AG04449 (cell line): ENCODE measurements at regions not wholly inside any gene's neighbourhood (a gene's known extent, or its start where the extent isn't known, plus 50 kb on each side); places are given as distances from the start of the nearest gene placed in this dataset.

Experiments
- CTCF ChIA-PET: fragments of 350-600 bp; formaldehyde crosslinking; extraction: SDS; loops from one replicate; lab custom pipeline; 2021; ENCODE audit warnings: antibody characterized with exemption; lab: Yijun Ruan, JAX
- POLR2A ChIA-PET: fragments of 400-600, 350-600 bp; formaldehyde crosslinking; extraction: SDS; loops from one replicate; lab custom pipeline; 2020; ENCODE audit warnings: antibody characterized with exemption, inconsistent platforms; lab: Yijun Ruan, JAX
- DNase-seq: peaks from one replicate; pipeline ENCODE4 v3.0.0-alpha.2; 2010; ENCODE audit warnings: low read depth, low spot score
- H3K4me3 ChIP-seq: 2 replicates; pipeline ENCODE4 v1.5.1; 2011; ENCODE audit warnings: low read depth, mild to moderate bottlenecking, control low read depth, low read length
- CTCF ChIP-seq: IDR thresholded peaks from one replicate; pipeline ENCODE4 v1.5.1; 2011; ENCODE audit warnings: mild to moderate bottlenecking, moderate library complexity, low read length, control low read depth, inconsistent platforms; ENCODE audit not compliant: insufficient read depth; ENCODE audit errors: missing control alignments

GRCh38 chr4:11495291-11495690 is 66.6 kb upstream of the HS3ST1 start:
- TF ChIP-seq CTCF: no peak
- no peak for DNase-seq
- H3K4me3 ChIP-seq: no peak overlapping the region
- POLR2A ChIA-PET: no interaction called here
- CTCF ChIA-PET: no interaction called here

GRCh38 chr4:11494232-11494631 is 65.5 kb upstream of the HS3ST1 start:
- no peak for DNase-seq
- no peak for TF ChIP-seq CTCF
- H3K4me3 ChIP-seq: no peak overlapping the region
- POLR2A ChIA-PET: no interaction called here
- CTCF ChIA-PET: no interaction called here

GRCh38 chr4:11489453-11490083 is 60.9 kb upstream of the HS3ST1 start:
- no peak overlapping the region for H3K4me3 ChIP-seq
- ChIA-PET CTCF (no interaction called here), POLR2A (no interaction called here)
- DNase-seq: no peak
- no peak for TF ChIP-seq CTCF

- TF ChIP-seq CTCF: no peak
- H3K4me3 ChIP-seq: no peak overlapping the region
- ChIA-PET CTCF (no interaction called here), POLR2A (no interaction called here)
- DNase-seq: no peak
Observed at GRCh38 chr4:11488657-11489452, 60.2 kb upstream of the HS3ST1 start.

- CTCF ChIA-PET: no interaction called here
- TF ChIP-seq CTCF: no peak
- no peak overlapping the region for H3K4me3 ChIP-seq
- no peak for DNase-seq
- POLR2A ChIA-PET: no interaction called here
Observed at GRCh38 chr4:11487868-11488544, 59.3 kb upstream of the HS3ST1 start.

GRCh38 chr4:11487139-11487538 is 58.4 kb upstream of the HS3ST1 start:
- CTCF ChIA-PET: no interaction called here
- DNase-seq: no peak

More at GRCh38 chr4:11487139-11487538, 58.4 kb upstream of the HS3ST1 start:
- H3K4me3 ChIP-seq: no peak overlapping the region
- TF ChIP-seq CTCF: no peak
- POLR2A ChIA-PET: no interaction called here
